SK-N-SH (cell line): ENCODE measurements at regions not wholly inside any gene's neighbourhood (a gene's known extent, or its start where the extent isn't known, plus 50 kb on each side); places are given as distances from the start of the nearest gene placed in this dataset.

Experiments used
- CTCF ChIA-PET: fragments of 300-600, 350-600 bp; formaldehyde crosslinking; extraction: SDS; loops from one replicate; lab custom pipeline; 2021; lab: Yijun Ruan, JAX
- POLR2A ChIA-PET: fragments of 350-600 bp; sonication (Branson Sonifier 250); formaldehyde crosslinking; extraction: SDS; loops from one replicate; lab custom pipeline; 2020; ENCODE audit warnings: antibody characterized with exemption, inconsistent platforms; lab: Yijun Ruan, JAX
- DNase-seq: peaks from one replicate; pipeline ENCODE4 v3.0.0; 2012
- H2AFZ ChIP-seq: fragments of 200-600 bp; sonication (generic); 2 replicates; pipeline ENCODE4 v1.8.1; 2016; ENCODE audit warnings: antibody characterized with exemption, mild to moderate bottlenecking, low read depth
- H3F3A ChIP-seq: fragments of 200-600 bp; sonication (generic); replicated peaks from 2 replicates; pipeline ENCODE3; 2016; ENCODE audit warnings: antibody characterized with exemption, mild to moderate bottlenecking; ENCODE audit not compliant: insufficient read depth
- H3K27ac ChIP-seq, 2 experiments: fragments of 200-500 bp in 1 of 2; fragments of 200-600 bp in 1 of 2; sonication (Bioruptor generic) in 1 of 2; sonication (generic), shearing (Covaris generic) in 1 of 2; 2 replicates each; pipeline versions ENCODE4 v1.5.1 to v1.6.1; 2014 to 2016; ENCODE audit warnings: low read depth in 2 of 2, inconsistent platforms in 1 of 2, low read length in 1 of 2, mild to moderate bottlenecking in 1 of 2, mixed read lengths in 1 of 2
- H3K27me3 ChIP-seq: fragments of 200-600 bp; sonication (generic), shearing (Covaris generic); 2 replicates; pipeline ENCODE4 v1.6.1; 2016; ENCODE audit warnings: mixed run types; ENCODE audit not compliant: insufficient read depth
- H3K36me3 ChIP-seq, 2 experiments: fragments of 200-500 bp in 1 of 2; fragments of 200-600 bp in 1 of 2; sonication (Bioruptor generic) in 1 of 2; sonication (generic) in 1 of 2; replicated peaks in 1 of 2; 2 replicates each; pipeline versions ENCODE3 to v1.5.1; 2014 to 2016; ENCODE audit warnings: low read length in 1 of 2, mild to moderate bottlenecking in 1 of 2; ENCODE audit not compliant: insufficient read depth in 2 of 2, control insufficient read depth in 1 of 2
- H3K4me1 ChIP-seq, 2 experiments: fragments of 200-500 bp in 1 of 2; fragments of 200-600 bp in 1 of 2; sonication (Bioruptor generic) in 1 of 2; sonication (generic), shearing (Covaris generic) in 1 of 2; 2 replicates each; pipeline versions ENCODE4 v1.5.1 to v1.6.1; 2014 to 2016; ENCODE audit warnings: low read depth in 1 of 2, low read length in 1 of 2, mixed run types in 1 of 2; ENCODE audit not compliant: insufficient read depth in 2 of 2, control insufficient read depth in 1 of 2
- H3K4me2 ChIP-seq: fragments of 200-600 bp; sonication (generic), shearing (Covaris generic); 2 replicates; pipeline ENCODE4 v1.6.1; 2017; ENCODE audit warnings: mixed run types
- H3K4me3 ChIP-seq, 2 experiments: fragments of 200-500 bp in 1 of 2; fragments of 200-600 bp in 1 of 2; sonication (Bioruptor generic) in 1 of 2; sonication (generic), shearing (Covaris generic) in 1 of 2; 2 replicates each; pipeline versions ENCODE4 v1.5.1 to v1.8.1; 2014 to 2016; ENCODE audit warnings: low read depth in 2 of 2, inconsistent platforms in 1 of 2, low read length in 1 of 2, mild to moderate bottlenecking in 1 of 2, mixed read lengths in 1 of 2, moderate library complexity in 1 of 2
- H3K79me2 ChIP-seq: fragments of 200-600 bp; sonication (generic); 2 replicates; pipeline ENCODE4 v1.8.1; 2017; ENCODE audit warnings: mild to moderate bottlenecking; ENCODE audit not compliant: insufficient read depth
- H3K9ac ChIP-seq: fragments of 200-600 bp; sonication (generic); 2 replicates; pipeline ENCODE4 v1.6.1; 2017; ENCODE audit warnings: mixed run types
- H3K9me2 ChIP-seq: fragments of 200-600 bp; sonication (generic); 2 replicates; pipeline ENCODE4 v1.6.1; 2017; ENCODE audit warnings: mixed run types
- H3K9me3 ChIP-seq: fragments of 200-600 bp; sonication (generic); 2 replicates; pipeline ENCODE4 v1.6.1; 2017; ENCODE audit warnings: mixed run types, mild to moderate bottlenecking, moderate library complexity
- H4K20me1 ChIP-seq: fragments of 200-600 bp; sonication (generic); 2 replicates; pipeline ENCODE4 v1.6.1; 2017; ENCODE audit warnings: mild to moderate bottlenecking, mixed run types; ENCODE audit not compliant: insufficient read depth
- CTCF ChIP-seq: fragments of 200-600 bp; sonication (generic); IDR thresholded peaks from 2 replicates; pipeline ENCODE4 v1.6.1; 2017; ENCODE audit warnings: antibody characterized with exemption, mild to moderate bottlenecking, moderate library complexity
- EZH2phosphoT487 ChIP-seq: fragments of 200-600 bp; sonication (generic); IDR thresholded peaks from 2 replicates; pipeline ENCODE4 v1.6.1; 2017; ENCODE audit warnings: low read depth, mixed run types, mild to moderate bottlenecking, antibody characterized with exemption, moderate library complexity, borderline replicate concordance
- FOXJ3 ChIP-seq: sonication (generic); formaldehyde crosslinking; IDR thresholded peaks from 2 replicates; pipeline ENCODE4 v1.5.1; 2020; ENCODE audit warnings: mild to moderate bottlenecking, missing genetic modification reagents
- GABPA ChIP-seq: IDR thresholded peaks from 2 replicates; pipeline ENCODE4 v1.4.0; 2012; ENCODE audit warnings: low read depth, mild to moderate bottlenecking
- JUND ChIP-seq: IDR thresholded peaks from 2 replicates; pipeline ENCODE4 v1.4.0; 2012
- MAX ChIP-seq: IDR thresholded peaks from 2 replicates; pipeline ENCODE4 v1.4.0; 2012; ENCODE audit warnings: low read depth
- MEF2A ChIP-seq: IDR thresholded peaks from 2 replicates; pipeline ENCODE4 v1.4.0; 2012; ENCODE audit warnings: low read depth, borderline replicate concordance
- MXI1 ChIP-seq: IDR thresholded peaks from 2 replicates; pipeline ENCODE4 v1.6.1; 2012; ENCODE audit warnings: mild to moderate bottlenecking, low read depth, low read length, improper control_type of control experiment
- NFIC ChIP-seq: IDR thresholded peaks from 2 replicates; pipeline ENCODE4 v1.4.0; 2012; ENCODE audit warnings: borderline replicate concordance
- NRF1 ChIP-seq: IDR thresholded peaks from 2 replicates; pipeline ENCODE4 v1.6.1; 2012; ENCODE audit warnings: low read depth, mild to moderate bottlenecking, low read length
- RAD21 ChIP-seq: IDR thresholded peaks from 2 replicates; pipeline ENCODE4 v1.6.1; 2012; ENCODE audit warnings: mild to moderate bottlenecking, low read length
- RXRA ChIP-seq: IDR thresholded peaks from 2 replicates; pipeline ENCODE4 v1.4.0; 2012; ENCODE audit warnings: low read depth, mild to moderate bottlenecking, borderline replicate concordance
- SMC3 ChIP-seq: IDR thresholded peaks from 2 replicates; pipeline ENCODE4 v1.6.1; 2012; ENCODE audit warnings: low read depth, low read length, improper control_type of control experiment
- TCF12 ChIP-seq: IDR thresholded peaks from 2 replicates; pipeline ENCODE4 v1.4.0; 2012
- TEAD4 ChIP-seq: IDR thresholded peaks from 2 replicates; pipeline ENCODE4 v1.4.0; 2012; ENCODE audit warnings: mild to moderate bottlenecking, borderline replicate concordance; ENCODE audit not compliant: insufficient read depth
- USF1 ChIP-seq: IDR thresholded peaks from 2 replicates; pipeline ENCODE4 v1.4.0; 2012; ENCODE audit warnings: low read depth, borderline replicate concordance
- USF2 ChIP-seq: fragments of 150-350 bp; IDR thresholded peaks from 2 replicates; pipeline ENCODE4 v1.6.1; 2017; ENCODE audit warnings: antibody characterized with exemption, low read length, low read depth, borderline replicate concordance
- WGBS: methylation state at CpG from one replicate; pipeline ENCODE4 v1.1.6; 2017; ENCODE audit warnings: low lambda C conversion rate; 5-methylcytosine and 5-hydroxymethylcytosine counted together

GRCh38 chr1:198939956-198940355 is 301.1 kb downstream of the PTPRC start:
- H3K9ac ChIP-seq, result no peak overlapping the region
- no peaks in the 10 kb centered on the region for H3K9me2 ChIP-seq
- H4K20me1 ChIP-seq, result no peaks in the 10 kb centered on the region
- H3F3A ChIP-seq, result peaks cover 15% of the 10 kb centered on the region
- peaks cover under 1 to 5% of the 10 kb centered on the region in 2 experiments for H3K4me1 ChIP-seq
- H3K79me2 ChIP-seq, result peaks cover 20% of the 10 kb centered on the region
- no peak overlapping the region for H2AFZ ChIP-seq
- TF ChIP-seq CTCF (no peak), GABPA (no peak), NFIC (no peak), EZH2phosphoT487 (no peak), FOXJ3 (no peak), USF1 (no peak), MEF2A (no peak), MAX (no peak), RAD21 (no peak), RXRA (no peak), TCF12 (no peak), SMC3 (no peak)
- H3K36me3 ChIP-seq, result no peaks in the 10 kb centered on the region
- ChIA-PET CTCF (no interaction called here), POLR2A (no interaction called here)
- 93% methylated on average over 5 of the region's 5 CpGs for WGBS
- H3K27ac ChIP-seq, result no peak overlapping the region
- no peak for DNase-seq
- H3K4me3 ChIP-seq, result no peak overlapping the region
- H3K27me3 ChIP-seq, result no peaks in the 10 kb centered on the region
- no peaks in the 10 kb centered on the region for H3K9me3 ChIP-seq
- no peak overlapping the region for H3K4me2 ChIP-seq

GRCh38 chr1:198942466-198942865 is 303.6 kb downstream of the PTPRC start:
- WGBS, result 72% methylated on average over 4 of the region's 4 CpGs
- ChIA-PET POLR2A (no interaction called here), CTCF (no interaction called here)
- H3K27ac ChIP-seq, result no peak overlapping the region
- H3K79me2 ChIP-seq, result no peaks in the 10 kb centered on the region
- no peaks in the 10 kb centered on the region for H3K36me3 ChIP-seq
- TF ChIP-seq NRF1 (no peak), TEAD4 (no peak), SMC3 (no peak), FOXJ3 (no peak), JUND (no peak), GABPA (no peak), MAX (no peak), USF2 (no peak), MEF2A (no peak), MXI1 (no peak)
- no peaks in the 10 kb centered on the region for H4K20me1 ChIP-seq
- no peak overlapping the region for H3K9ac ChIP-seq
- no peak overlapping the region for H2AFZ ChIP-seq
- peaks cover 0 to 5% of the 10 kb centered on the region in 2 experiments; a peak in 3 of 4 replicates for H3K4me1 ChIP-seq
- H3K9me2 ChIP-seq, result no peaks in the 10 kb centered on the region
- H3K9me3 ChIP-seq, result no peaks in the 10 kb centered on the region
- no peaks in the 10 kb centered on the region for H3K27me3 ChIP-seq
- H3F3A ChIP-seq, result no peaks in the 10 kb centered on the region
- DNase-seq, result no peak
- no peak overlapping the region for H3K4me2 ChIP-seq
- no peak overlapping the region for H3K4me3 ChIP-seq
